MCF 10A (cell line): ENCODE measurements at regions not wholly inside any gene's neighbourhood (a gene's known extent, or its start where the extent isn't known, plus 50 kb on each side); places are given as distances from the start of the nearest gene placed in this dataset.

Experiments
- BruUV-seq: library from RNA; stranded (reverse); fragments of 400-500 nt; replicated peaks from 2 replicates; lab custom pipeline; 2021; lab: Mats Ljungman, UMichigan
- CTCF ChIA-PET: fragments of 300-600 bp; sonication (Branson Sonifier 250); formaldehyde crosslinking; extraction: SDS; loops from one replicate; lab custom pipeline; 2021; ENCODE audit warnings: antibody characterized with exemption, inconsistent platforms; lab: Yijun Ruan, JAX
- POLR2A ChIA-PET: fragments of 300-600, 350-650 bp; sonication (Branson Sonifier 250); formaldehyde crosslinking; extraction: SDS; loops from one replicate; lab custom pipeline; 2020; ENCODE audit warnings: antibody characterized with exemption, inconsistent platforms; lab: Yijun Ruan, JAX
- DNase-seq: peaks from one replicate; pipeline ENCODE4 v3.0.0-alpha.2; 2018; ENCODE audit not compliant: unreplicated experiment
- H3K27ac Mint-ChIP-seq: one replicate; pipeline ENCODE4 v1.8.0; 2022; ENCODE audit warnings: mild to moderate bottlenecking, low read depth, mixed read lengths; ENCODE audit not compliant: unreplicated experiment
- H3K27me3 Mint-ChIP-seq: one replicate; pipeline ENCODE4 v1.8.0; 2022; ENCODE audit warnings: mixed read lengths; ENCODE audit not compliant: insufficient read depth, unreplicated experiment
- H3K36me3 Mint-ChIP-seq: one replicate; pipeline ENCODE4 v1.8.0; 2022; ENCODE audit warnings: mild to moderate bottlenecking, moderate library complexity, mixed read lengths; ENCODE audit not compliant: insufficient read depth, unreplicated experiment
- H3K4me1 Mint-ChIP-seq: one replicate; pipeline ENCODE4 v1.8.0; 2022; ENCODE audit warnings: mixed read lengths; ENCODE audit not compliant: insufficient read depth, unreplicated experiment
- H3K4me3 Mint-ChIP-seq: one replicate; pipeline ENCODE4 v1.8.0; 2022; ENCODE audit warnings: mild to moderate bottlenecking, moderate library complexity, mixed read lengths; ENCODE audit not compliant: unreplicated experiment
- H3K9me3 Mint-ChIP-seq: one replicate; pipeline ENCODE4 v1.8.0; 2022; ENCODE audit warnings: mixed read lengths; ENCODE audit not compliant: unreplicated experiment
- CTCF ChIP-seq: fragments of 200-600 bp; IDR thresholded peaks from one replicate; pipeline ENCODE4 v1.8.0; 2022; ENCODE audit warnings: antibody characterized with exemption, mild to moderate bottlenecking; ENCODE audit not compliant: unreplicated experiment
- intact Hi-C: fragments of 100-400 bp; cut with micrococcal nuclease; formaldehyde crosslinking; loops from 2 replicates; pipeline ENCODE4 v1.14.1; 2022

- H3K27ac Mint-ChIP-seq = no peak overlapping the region
- no TSS peak for BruUV-seq
- H3K4me3 Mint-ChIP-seq = no peak overlapping the region
- DNase-seq = no peak
- ChIA-PET CTCF (interaction anchor here (0.6 kb wide), 1 partner anchor 831 kb away, joined by 5 read pairs; no protein-coding TSS in a partner anchor), POLR2A (interaction anchor here (0.8 kb wide), 1 partner anchor 14 kb away, joined by 4 read pairs; no protein-coding TSS in a partner anchor)
- TF ChIP-seq CTCF = no peak
- peaks cover 4% of the 10 kb centered on the region for H3K36me3 Mint-ChIP-seq
- H3K9me3 Mint-ChIP-seq = peaks cover 11% of the 10 kb centered on the region
- peaks cover 11% of the 10 kb centered on the region for H3K27me3 Mint-ChIP-seq
- H3K4me1 Mint-ChIP-seq = no peaks in the 10 kb centered on the region
- intact Hi-C loops = no loop called here
These were observed 291.9 kb upstream of the NOX3 start for GRCh38 chr6:155747491-155747890.

- H3K9me3 Mint-ChIP-seq = no peaks in the 10 kb centered on the region
- H3K4me1 Mint-ChIP-seq = no peaks in the 10 kb centered on the region
- intact Hi-C loops = no loop called here
- CTCF ChIA-PET = no interaction called here
- H3K4me3 Mint-ChIP-seq = no peak overlapping the region
- no peak for TF ChIP-seq CTCF
- no peak overlapping the region for H3K27ac Mint-ChIP-seq
- H3K36me3 Mint-ChIP-seq = peaks cover 4% of the 10 kb centered on the region
- POLR2A ChIA-PET = no interaction called here
- peaks cover 19% of the 10 kb centered on the region for H3K27me3 Mint-ChIP-seq
- no TSS peak for BruUV-seq
- DNase-seq = no peak
These were observed 285.3 kb upstream of the NOX3 start for GRCh38 chr6:155740781-155741399.

GRCh38 chr6:155738602-155739105 is 283.0 kb upstream of the NOX3 start:
- Mint-ChIP-seq H3K27me3 (peaks cover 19% of the 10 kb centered on the region), H3K36me3 (peaks cover 4% of the 10 kb centered on the region), H3K4me1 (no peaks in the 10 kb centered on the region), H3K4me3 (no peak overlapping the region), H3K9me3 (no peaks in the 10 kb centered on the region), H3K27ac (no peak overlapping the region)
- no TSS peak for BruUV-seq
- TF ChIP-seq CTCF = no peak
- POLR2A ChIA-PET = no interaction called here
- intact Hi-C loops = no loop called here
- no peak for DNase-seq
- CTCF ChIA-PET = interaction anchor here (0.6 kb wide), 1 partner anchor 1273 kb away, joined by 3 read pairs; no protein-coding TSS in a partner anchor

DNA sequence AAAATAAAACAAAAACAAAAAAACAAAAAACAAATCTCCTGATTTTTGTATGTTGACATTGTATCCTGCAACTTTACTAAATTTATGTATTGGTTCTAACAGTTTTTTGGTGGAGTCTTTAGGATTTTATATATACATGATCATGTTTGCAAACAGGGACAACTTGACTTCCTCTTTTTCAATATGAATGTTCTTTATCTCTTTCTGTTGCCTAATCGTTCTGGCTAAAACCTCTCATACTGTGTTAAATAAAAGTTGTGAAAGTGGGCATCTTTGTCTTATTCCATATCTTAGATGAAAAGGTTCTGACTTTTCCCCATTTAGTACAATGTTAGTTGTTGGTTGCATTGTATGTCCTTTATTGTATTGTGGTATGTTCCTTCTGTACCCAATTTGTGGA is 261.7 kb upstream of the NOX3 start:
- no peak for DNase-seq
- no peak overlapping the region for H3K27ac Mint-ChIP-seq
- ChIA-PET CTCF (interaction anchor here (0.7 kb wide), 1 partner anchor 958 kb away, joined by 3 read pairs; no protein-coding TSS in a partner anchor), POLR2A (no interaction called here)
- TF ChIP-seq CTCF = no peak
- no TSS peak for BruUV-seq
- no peak overlapping the region for H3K4me3 Mint-ChIP-seq
- intact Hi-C loops = no loop called here
- H3K9me3 Mint-ChIP-seq = no peaks in the 10 kb centered on the region
- no peaks in the 10 kb centered on the region for H3K36me3 Mint-ChIP-seq
- H3K27me3 Mint-ChIP-seq = peaks cover 22% of the 10 kb centered on the region
- no peaks in the 10 kb centered on the region for H3K4me1 Mint-ChIP-seq
